ENCODE measurements at regions not wholly inside any gene's neighbourhood (a gene's known extent, or its start where the extent isn't known, plus 50 kb on each side); places are given as distances from the start of the nearest gene placed in this dataset.
"Not testable (repeated sequence)": the region's sequence is repeated elsewhere in the genome, so short reads cannot be mapped to it uniquely, and the experiment has no call there.

GRCh38 chr6:137658287-137658686 is 164.1 kb upstream of the OLIG3 start:
- peak overlapping the region; percentile 73 for H3K27ac Mint-ChIP-seq
- peak overlapping the region; percentile 50 for H3K4me3 Mint-ChIP-seq

GRCh38 chr6:137659871-137660270 is 165.7 kb upstream of the OLIG3 start:
- no peak overlapping the region for H3K27ac Mint-ChIP-seq
- H3K36me3 Mint-ChIP-seq, result peaks cover 6% of the 10 kb centered on the region
- peaks cover 35% of the 10 kb centered on the region for H3K4me1 Mint-ChIP-seq
- no peaks in the 10 kb centered on the region for H3K9me3 Mint-ChIP-seq
- no peak overlapping the region for H3K4me3 Mint-ChIP-seq
- DNase-seq (ENCODE audit: low spot score in 2 of 2) (no peak), ATAC-seq (no peak)

More at GRCh38 chr6:137658287-137658686, 164.1 kb upstream of the OLIG3 start:
- no peaks in the 10 kb centered on the region for H3K9me3 Mint-ChIP-seq
- no peak for ATAC-seq
- DNase-seq (ENCODE audit: low spot score in 2 of 2), result no peak
- peaks cover 35% of the 10 kb centered on the region for H3K4me1 Mint-ChIP-seq
- H3K36me3 Mint-ChIP-seq, result peaks cover 6% of the 10 kb centered on the region

- Mint-ChIP-seq H3K9me3 (no peaks in the 10 kb centered on the region), H3K4me1 (peaks cover 37% of the 10 kb centered on the region), H3K36me3 (peaks cover 6% of the 10 kb centered on the region), H3K4me3 (no peak overlapping the region), H3K27ac (no peak overlapping the region)
- no peak for DNase-seq (ENCODE audit: low spot score in 2 of 2)
- ATAC-seq, result no peak
Observed at GRCh38 chr6:137660296-137660731, 166.1 kb upstream of the OLIG3 start.

GRCh38 chr6:137661601-137662000 is 167.4 kb upstream of the OLIG3 start:
- no peaks in the 10 kb centered on the region for H3K9me3 Mint-ChIP-seq
- H3K27ac Mint-ChIP-seq, result no peak overlapping the region
- H3K36me3 Mint-ChIP-seq, result peaks cover 6% of the 10 kb centered on the region
- peaks cover 40% of the 10 kb centered on the region for H3K4me1 Mint-ChIP-seq
- H3K4me3 Mint-ChIP-seq, result no peak overlapping the region
- DNase-seq (ENCODE audit: low spot score in 2 of 2) (no peak), ATAC-seq (no peak)

- H3K4me3 Mint-ChIP-seq, result no peak overlapping the region
- H3K36me3 Mint-ChIP-seq, result no peaks in the 10 kb centered on the region
- DNase-seq (ENCODE audit: low spot score in 2 of 2) (no peak), ATAC-seq (no peak)
- no peaks in the 10 kb centered on the region for H3K9me3 Mint-ChIP-seq
- peaks cover 20% of the 10 kb centered on the region for H3K4me1 Mint-ChIP-seq
- no peak overlapping the region for H3K27ac Mint-ChIP-seq
Observed at GRCh38 chr6:137664183-137664582, 170.0 kb upstream of the OLIG3 start.

GRCh38 chr6:137665342-137665934 is 171.2 kb upstream of the OLIG3 start:
- Mint-ChIP-seq H3K36me3 (no peaks in the 10 kb centered on the region), H3K27ac (peak overlapping the region; percentile 58), H3K9me3 (no peaks in the 10 kb centered on the region), H3K4me1 (peaks cover 20% of the 10 kb centered on the region), H3K4me3 (peak overlapping the region; percentile 57)
- no peak for ATAC-seq
- DNase-seq (ENCODE audit: low spot score in 2 of 2), result no peak

- Mint-ChIP-seq H3K4me1 (peaks cover 20% of the 10 kb centered on the region), H3K9me3 (no peaks in the 10 kb centered on the region), H3K36me3 (no peaks in the 10 kb centered on the region), H3K4me3 (peak overlapping the region; percentile 57), H3K27ac (peak overlapping the region; percentile 58)
- ATAC-seq (peak; percentile 48), DNase-seq (ENCODE audit: low spot score in 2 of 2) (no peak)
Observed at GRCh38 chr6:137666202-137666774, 172.1 kb upstream of the OLIG3 start.

- ATAC-seq (no peak), DNase-seq (ENCODE audit: low spot score in 2 of 2) (no peak)
- Mint-ChIP-seq H3K4me3 (no peak overlapping the region), H3K27ac (no peak overlapping the region), H3K9me3 (no peaks in the 10 kb centered on the region), H3K4me1 (peaks cover 23% of the 10 kb centered on the region), H3K36me3 (peaks cover 6% of the 10 kb centered on the region)
Observed at GRCh38 chr6:137673603-137674002, 179.4 kb upstream of the OLIG3 start.

GRCh38 chr6:137676888-137677287 is 182.7 kb upstream of the OLIG3 start:
- Mint-ChIP-seq H3K4me1 (peaks cover 51% of the 10 kb centered on the region), H3K9me3 (no peaks in the 10 kb centered on the region), H3K27ac (peak overlapping the region; percentile 67), H3K36me3 (peaks cover 19% of the 10 kb centered on the region), H3K4me3 (peak overlapping the region; percentile 49)
- ATAC-seq (peak; percentile 40), DNase-seq (ENCODE audit: low spot score in 2 of 2) (no peak)

- ATAC-seq, result no peak
- H3K4me1 Mint-ChIP-seq, result peaks cover 55% of the 10 kb centered on the region
- peak overlapping the region; percentile 49 for H3K4me3 Mint-ChIP-seq
- DNase-seq (ENCODE audit: low spot score in 2 of 2), result no peak
- peaks cover 19% of the 10 kb centered on the region for H3K36me3 Mint-ChIP-seq
- H3K27ac Mint-ChIP-seq, result peak overlapping the region; percentile 67
- no peaks in the 10 kb centered on the region for H3K9me3 Mint-ChIP-seq
Observed at GRCh38 chr6:137677709-137678108, 183.5 kb upstream of the OLIG3 start.

GRCh38 chr6:137678451-137678850 is 184.3 kb upstream of the OLIG3 start:
- ATAC-seq, result peak; percentile 78
- Mint-ChIP-seq H3K4me1 (peaks cover 55% of the 10 kb centered on the region), H3K9me3 (no peaks in the 10 kb centered on the region), H3K4me3 (peak overlapping the region; percentile 49), H3K27ac (peak overlapping the region; percentile 60), H3K36me3 (peaks cover 19% of the 10 kb centered on the region)
- no peak for DNase-seq (ENCODE audit: low spot score in 2 of 2)

GRCh38 chr6:137680705-137681346 is 186.2 kb upstream of the TNFAIP3 start:
- peak overlapping the region; percentile 41 for H3K4me3 Mint-ChIP-seq
- ATAC-seq, result peak; percentile 82
- peaks cover 66% of the 10 kb centered on the region for H3K4me1 Mint-ChIP-seq

GRCh38 chr6:137681445-137682009 is 185.5 kb upstream of the TNFAIP3 start:
- peaks cover 67% of the 10 kb centered on the region for H3K4me1 Mint-ChIP-seq
- peak overlapping the region; percentile 41 for H3K4me3 Mint-ChIP-seq
- peak overlapping the region; percentile 92 for H3K27ac Mint-ChIP-seq
- ATAC-seq (no peak), DNase-seq (ENCODE audit: low spot score in 2 of 2) (no peak)
- H3K36me3 Mint-ChIP-seq, result peaks cover 19% of the 10 kb centered on the region
- H3K9me3 Mint-ChIP-seq, result no peaks in the 10 kb centered on the region

More at GRCh38 chr6:137680705-137681346, 186.2 kb upstream of the TNFAIP3 start:
- Mint-ChIP-seq H3K27ac (peak overlapping the region; percentile 92), H3K9me3 (no peaks in the 10 kb centered on the region), H3K36me3 (peaks cover 19% of the 10 kb centered on the region)
- DNase-seq (ENCODE audit: low spot score in 2 of 2), result no peak

- not testable (repeated sequence) for DNase-seq (ENCODE audit: low spot score in 2 of 2); H3K4me3 Mint-ChIP-seq; H3K27ac Mint-ChIP-seq; H3K9me3 Mint-ChIP-seq; ATAC-seq
- H3K36me3 Mint-ChIP-seq, result peaks cover 14% of the 10 kb centered on the region
- peaks cover 67% of the 10 kb centered on the region for H3K4me1 Mint-ChIP-seq
Observed at GRCh38 chr6:137682658-137683057, 184.4 kb upstream of the TNFAIP3 start.

- no peaks in the 10 kb centered on the region for H3K9me3 Mint-ChIP-seq
- no peak overlapping the region for H3K27ac Mint-ChIP-seq
- H3K4me1 Mint-ChIP-seq, result peaks cover 66% of the 10 kb centered on the region
- ATAC-seq (no peak), DNase-seq (ENCODE audit: low spot score in 2 of 2) (no peak)
- peaks cover 12% of the 10 kb centered on the region for H3K36me3 Mint-ChIP-seq
- H3K4me3 Mint-ChIP-seq, result no peak overlapping the region
Observed at GRCh38 chr6:137683916-137684315, 183.1 kb upstream of the TNFAIP3 start.

Measured in stimulated activated effector memory CD8-positive, alpha-beta T cell treated with anti-CD3 and anti-CD28 coated beads, Interleukin-12 subunit alpha, Interleukin-12 subunit beta, amount 100 ng/mL, for 72 hours (primary cell).